ENCODE measurements at regions not wholly inside any gene's neighbourhood (a gene's known extent, or its start where the extent isn't known, plus 50 kb on each side); places are given as distances from the start of the nearest gene placed in this dataset.

GRCh38 chr12:77592836-77593235 is 237.9 kb upstream of the NAV3 start:
- no peaks in the 10 kb centered on the region for H3K27me3 Mint-ChIP-seq
- H3K9me3 Mint-ChIP-seq = peaks cover 0 to 15% (median 9%) of the 10 kb centered on the region in 3 donors
- Histone ChIP-seq H3K27ac (ENCODE audit: low read length) (no peak overlapping the region), H3K9me3 (no peaks in the 10 kb centered on the region), H3K27me3 (replicated peaks in 1 of 2; ENCODE audit: control insufficient read depth in 2 of 2, extremely low read depth in 1 of 2, insufficient read depth in 2 of 2, low read length in 1 of 2) (no peaks in the 10 kb centered on the region), H3K4me1 (ENCODE audit: control insufficient read depth in 1 of 2, extremely low read depth in 1 of 2, insufficient read depth in 2 of 2, low read length in 2 of 2) (no peaks in the 10 kb centered on the region), H3K4me3 (ENCODE audit: control insufficient read depth in 1 of 2, extremely low read depth in 1 of 2, low read length in 1 of 2) (no peak overlapping the region), H3K36me3 (ENCODE audit: control insufficient read depth in 2 of 2, extremely low read depth in 1 of 2, insufficient read depth in 1 of 2, low read length in 1 of 2) (no peaks in the 10 kb centered on the region)
- ChIA-PET CTCF (no interaction called here), POLR2A (no interaction called here)
- no CpG with 5 or more reads among the region's 2 CpGs for WGBS (ENCODE audit: insufficient coverage)
- DNase-seq (no peak), ATAC-seq (replicated peaks in 1 of 4) (no peak)
- H3K4me3 Mint-ChIP-seq = no peak overlapping the region
- no peaks in the 10 kb centered on the region for H3K4me1 Mint-ChIP-seq
- no peak overlapping the region for H3K27ac Mint-ChIP-seq
- H3K36me3 Mint-ChIP-seq = no peaks in the 10 kb centered on the region

- Histone ChIP-seq H3K27ac (ENCODE audit: low read length) (no peak overlapping the region), H3K9me3 (no peaks in the 10 kb centered on the region), H3K27me3 (replicated peaks in 1 of 2; ENCODE audit: control insufficient read depth in 2 of 2, extremely low read depth in 1 of 2, insufficient read depth in 2 of 2, low read length in 1 of 2) (no peaks in the 10 kb centered on the region), H3K4me3 (ENCODE audit: control insufficient read depth in 1 of 2, extremely low read depth in 1 of 2, low read length in 1 of 2) (no peak overlapping the region), H3K36me3 (ENCODE audit: control insufficient read depth in 2 of 2, extremely low read depth in 1 of 2, insufficient read depth in 1 of 2, low read length in 1 of 2) (no peaks in the 10 kb centered on the region), H3K4me1 (ENCODE audit: control insufficient read depth in 1 of 2, extremely low read depth in 1 of 2, insufficient read depth in 2 of 2, low read length in 2 of 2) (no peaks in the 10 kb centered on the region)
- CTCF ChIA-PET = no interaction called here
- no peaks in the 10 kb centered on the region for H3K27me3 Mint-ChIP-seq
- no peak overlapping the region for H3K4me3 Mint-ChIP-seq
- POLR2A ChIA-PET = no interaction called here
- no peaks in the 10 kb centered on the region for H3K36me3 Mint-ChIP-seq
- H3K4me1 Mint-ChIP-seq = no peaks in the 10 kb centered on the region
- 82% methylated on average over 6 of the region's 9 CpGs for WGBS (ENCODE audit: insufficient coverage)
- peaks cover 0 to 14% (median 6%) of the 10 kb centered on the region in 3 donors for H3K9me3 Mint-ChIP-seq
- DNase-seq (no peak), ATAC-seq (replicated peaks in 1 of 4) (no peak)
- H3K27ac Mint-ChIP-seq = no peak overlapping the region
Observed at GRCh38 chr12:77591959-77592743, 238.5 kb upstream of the NAV3 start.

GRCh38 chr12:77590306-77590705 is 240.4 kb upstream of the NAV3 start:
- Histone ChIP-seq H3K4me1 (ENCODE audit: control insufficient read depth in 1 of 2, extremely low read depth in 1 of 2, insufficient read depth in 2 of 2, low read length in 2 of 2) (no peaks in the 10 kb centered on the region), H3K9me3 (no peaks in the 10 kb centered on the region), H3K36me3 (ENCODE audit: control insufficient read depth in 2 of 2, extremely low read depth in 1 of 2, insufficient read depth in 1 of 2, low read length in 1 of 2) (no peaks in the 10 kb centered on the region), H3K4me3 (ENCODE audit: control insufficient read depth in 1 of 2, extremely low read depth in 1 of 2, low read length in 1 of 2) (no peak overlapping the region), H3K27me3 (replicated peaks in 1 of 2; ENCODE audit: control insufficient read depth in 2 of 2, extremely low read depth in 1 of 2, insufficient read depth in 2 of 2, low read length in 1 of 2) (no peaks in the 10 kb centered on the region), H3K27ac (ENCODE audit: low read length) (no peak overlapping the region)
- no peak overlapping the region for H3K27ac Mint-ChIP-seq
- no peaks in the 10 kb centered on the region for H3K27me3 Mint-ChIP-seq
- no peaks in the 10 kb centered on the region for H3K4me1 Mint-ChIP-seq
- DNase-seq = no peak
- ChIA-PET CTCF (no interaction called here), POLR2A (no interaction called here)
- 100% methylated on average over 1 of the region's 4 CpGs for WGBS (ENCODE audit: insufficient coverage)
- ATAC-seq (replicated peaks in 1 of 4) = no peak
- H3K9me3 Mint-ChIP-seq = peaks cover 0 to 12% (median 6%) of the 10 kb centered on the region in 3 donors
- H3K36me3 Mint-ChIP-seq = no peaks in the 10 kb centered on the region
- H3K4me3 Mint-ChIP-seq = no peak overlapping the region

GRCh38 chr12:77584860-77585259 is 245.8 kb upstream of the NAV3 start:
- ChIA-PET POLR2A (no interaction called here), CTCF (no interaction called here)
- no peak for ATAC-seq (replicated peaks in 1 of 4)
- 57% methylated on average over 3 of the region's 3 CpGs for WGBS (ENCODE audit: insufficient coverage)
- H3K9me3 ChIP-seq = no peaks in the 10 kb centered on the region
- Mint-ChIP-seq H3K9me3 (peaks cover 0 to 7% (median 3%) of the 10 kb centered on the region in 3 donors), H3K36me3 (no peaks in the 10 kb centered on the region), H3K27ac (no peak overlapping the region), H3K4me1 (no peaks in the 10 kb centered on the region), H3K4me3 (no peak overlapping the region), H3K27me3 (no peaks in the 10 kb centered on the region)
- H3K27me3 ChIP-seq (replicated peaks in 1 of 2; ENCODE audit: control insufficient read depth in 2 of 2, extremely low read depth in 1 of 2, insufficient read depth in 2 of 2, low read length in 1 of 2) = no peaks in the 10 kb centered on the region
- DNase-seq = no peak
- no peaks in the 10 kb centered on the region for H3K36me3 ChIP-seq (ENCODE audit: control insufficient read depth in 2 of 2, extremely low read depth in 1 of 2, insufficient read depth in 1 of 2, low read length in 1 of 2)
- no peaks in the 10 kb centered on the region for H3K4me1 ChIP-seq (ENCODE audit: control insufficient read depth in 1 of 2, extremely low read depth in 1 of 2, insufficient read depth in 2 of 2, low read length in 2 of 2)
- H3K27ac ChIP-seq (ENCODE audit: low read length) = no peak overlapping the region
- no peak overlapping the region for H3K4me3 ChIP-seq (ENCODE audit: control insufficient read depth in 1 of 2, extremely low read depth in 1 of 2, low read length in 1 of 2)

- Histone ChIP-seq H3K4me3 (ENCODE audit: control insufficient read depth in 1 of 2, extremely low read depth in 1 of 2, low read length in 1 of 2) (no peak overlapping the region), H3K4me1 (ENCODE audit: control insufficient read depth in 1 of 2, extremely low read depth in 1 of 2, insufficient read depth in 2 of 2, low read length in 2 of 2) (no peaks in the 10 kb centered on the region), H3K27ac (ENCODE audit: low read length) (no peak overlapping the region), H3K9me3 (no peaks in the 10 kb centered on the region), H3K27me3 (replicated peaks in 1 of 2; ENCODE audit: control insufficient read depth in 2 of 2, extremely low read depth in 1 of 2, insufficient read depth in 2 of 2, low read length in 1 of 2) (no peaks in the 10 kb centered on the region), H3K36me3 (ENCODE audit: control insufficient read depth in 2 of 2, extremely low read depth in 1 of 2, insufficient read depth in 1 of 2, low read length in 1 of 2) (no peaks in the 10 kb centered on the region)
- H3K36me3 Mint-ChIP-seq = no peaks in the 10 kb centered on the region
- no peak overlapping the region for H3K27ac Mint-ChIP-seq
- POLR2A ChIA-PET = no interaction called here
- WGBS (ENCODE audit: insufficient coverage) = 67% methylated on average over 1 of the region's 4 CpGs
- CTCF ChIA-PET = no interaction called here
- H3K27me3 Mint-ChIP-seq = no peaks in the 10 kb centered on the region
- H3K4me3 Mint-ChIP-seq = no peak overlapping the region
- DNase-seq (no peak), ATAC-seq (replicated peaks in 1 of 4) (no peak)
- H3K4me1 Mint-ChIP-seq = no peaks in the 10 kb centered on the region
- H3K9me3 Mint-ChIP-seq = peaks cover 0 to 6% (median 0%) of the 10 kb centered on the region in 3 donors
Observed at GRCh38 chr12:77578466-77579220, 252.1 kb upstream of the NAV3 start.

- DNase-seq = no peak
- Histone ChIP-seq H3K27ac (ENCODE audit: low read length) (no peak overlapping the region), H3K4me3 (ENCODE audit: control insufficient read depth in 1 of 2, extremely low read depth in 1 of 2, low read length in 1 of 2) (no peak overlapping the region), H3K36me3 (ENCODE audit: control insufficient read depth in 2 of 2, extremely low read depth in 1 of 2, insufficient read depth in 1 of 2, low read length in 1 of 2) (no peaks in the 10 kb centered on the region), H3K27me3 (replicated peaks in 1 of 2; ENCODE audit: control insufficient read depth in 2 of 2, extremely low read depth in 1 of 2, insufficient read depth in 2 of 2, low read length in 1 of 2) (no peaks in the 10 kb centered on the region), H3K4me1 (ENCODE audit: control insufficient read depth in 1 of 2, extremely low read depth in 1 of 2, insufficient read depth in 2 of 2, low read length in 2 of 2) (no peaks in the 10 kb centered on the region), H3K9me3 (no peaks in the 10 kb centered on the region)
- no peaks in the 10 kb centered on the region for H3K36me3 Mint-ChIP-seq
- H3K9me3 Mint-ChIP-seq = peaks cover 0 to 6% (median 0%) of the 10 kb centered on the region in 3 donors
- CTCF ChIA-PET = no interaction called here
- no peak for ATAC-seq (replicated peaks in 1 of 4)
- H3K4me3 Mint-ChIP-seq = no peak overlapping the region
- no peak overlapping the region for H3K27ac Mint-ChIP-seq
- POLR2A ChIA-PET = no interaction called here
- H3K4me1 Mint-ChIP-seq = no peaks in the 10 kb centered on the region
- WGBS (ENCODE audit: insufficient coverage) = no CpG with 5 or more reads among the region's 1 CpG
- H3K27me3 Mint-ChIP-seq = no peaks in the 10 kb centered on the region
Observed at GRCh38 chr12:77577791-77578190, 252.9 kb upstream of the NAV3 start.

Data from T-cell (primary cell).